ENCODE measurements at regions not wholly inside any gene's neighbourhood (a gene's known extent, or its start where the extent isn't known, plus 50 kb on each side); places are given as distances from the start of the nearest gene placed in this dataset.

GRCh38 chr11:134643115-134644012, 231.3 kb upstream of the B3GAT1 start:
- TF ChIP-seq POLR2A (IDR thresholded peaks at IDR 0.05): no peak
- no peak for TF ChIP-seq CTCF (IDR thresholded peaks at IDR 0.05)
- DNase-seq (ENCODE audit: low spot score in 2 of 2): peak in 1 of 2 donors; percentile 84
- WGBS, 2 donors: 50 to 62% methylated on average over 24 of the region's 24 CpGs

GRCh38 chr11:134642206-134642605, 230.2 kb upstream of the B3GAT1 start:
- TF ChIP-seq CTCF (IDR thresholded peaks at IDR 0.05) (no peak), POLR2A (IDR thresholded peaks at IDR 0.05) (no peak)
- DNase-seq (ENCODE audit: low spot score in 2 of 2): peak in 1 of 2 donors; percentile 78

More at GRCh38 chr11:134643115-134644012, 231.3 kb upstream of the B3GAT1 start:
- intact Hi-C loops (cut with DNase I; ENCODE audit: low total_unique reads): no loop called here
- no peak overlapping the region for H3K4me3 ChIP-seq (ENCODE audit: low read depth, poor library complexity, severe bottlenecking)

GRCh38 chr11:134640971-134641968, 229.2 kb upstream of the B3GAT1 start:
- peak; percentile 40 to 52 for DNase-seq (ENCODE audit: low spot score in 2 of 2)
- no peak overlapping the region for H3K4me3 ChIP-seq (ENCODE audit: low read depth, poor library complexity, severe bottlenecking)
- WGBS, 2 donors: 51 to 62% methylated on average over 17 of the region's 17 CpGs
- intact Hi-C loops (cut with DNase I; ENCODE audit: low total_unique reads): no loop called here
- TF ChIP-seq CTCF (IDR thresholded peaks at IDR 0.05) (no peak), POLR2A (IDR thresholded peaks at IDR 0.05) (no peak)

More at GRCh38 chr11:134642206-134642605, 230.2 kb upstream of the B3GAT1 start:
- H3K4me3 ChIP-seq (ENCODE audit: low read depth, poor library complexity, severe bottlenecking): no peak overlapping the region
- intact Hi-C loops (cut with DNase I; ENCODE audit: low total_unique reads): no loop called here
- 54 to 61% methylated on average over 3 of the region's 3 CpGs for WGBS, 2 donors

GRCh38 chr11:134640536-134640935, 228.5 kb upstream of the B3GAT1 start:
- peak in 1 of 2 donors; percentile 70 for DNase-seq (ENCODE audit: low spot score in 2 of 2)
- H3K4me3 ChIP-seq (ENCODE audit: low read depth, poor library complexity, severe bottlenecking): no peak overlapping the region
- intact Hi-C loops (cut with DNase I; ENCODE audit: low total_unique reads): no loop called here
- TF ChIP-seq POLR2A (IDR thresholded peaks at IDR 0.05) (no peak), CTCF (IDR thresholded peaks at IDR 0.05) (no peak)
- WGBS, 2 donors: 90 to 92% methylated on average over 3 to 5 of the region's 5 CpGs

GRCh38 chr11:134639586-134640330, 227.7 kb upstream of the B3GAT1 start:
- intact Hi-C loops (cut with DNase I; ENCODE audit: low total_unique reads): no loop called here
- TF ChIP-seq POLR2A (IDR thresholded peaks at IDR 0.05) (no peak), CTCF (IDR thresholded peaks at IDR 0.05) (no peak)
- no peak overlapping the region for H3K4me3 ChIP-seq (ENCODE audit: low read depth, poor library complexity, severe bottlenecking)
- DNase-seq (ENCODE audit: low spot score in 2 of 2): peak; percentile 62 to 83
- WGBS, 2 donors: 44 to 54% methylated on average over 15 of the region's 15 CpGs

Measured in lower leg skin (tissue), 4 donors.